Tibial artery (tissue), 4 donors: ENCODE measurements at regions not wholly inside any gene's neighbourhood (a gene's known extent, or its start where the extent isn't known, plus 50 kb on each side); places are given as distances from the start of the nearest gene placed in this dataset.

ENCODE experiments used
- DNase-seq, 2 donors: peaks; one replicate each; pipeline ENCODE4 v3.0.0-alpha.2; 2019
- H3K27ac ChIP-seq, 2 donors: fragments of 200-600 bp; sonication (generic) in 1 of 2; 1 replicate in 1 of 2; 2 replicates in 1 of 2; pipeline ENCODE4 v1.5.1; 2018 to 2019; ENCODE audit warnings: mild to moderate bottlenecking in 1 of 2
- H3K27me3 ChIP-seq, 2 donors: fragments of 200-600 bp; sonication (generic) in 1 of 2; one replicate each; pipeline versions ENCODE4 v1.5.1 to v1.6.0; 2016 to 2019
- H3K36me3 ChIP-seq, 3 donors: fragments of 200-600 bp; sonication (generic) in 2 of 3; one replicate each; pipeline ENCODE4 v1.5.1; 2016 to 2019; ENCODE audit warnings: mild to moderate bottlenecking in 2 of 3
- H3K4me1 ChIP-seq, 4 donors: fragments of 200-600 bp; sonication (generic) in 2 of 4; 1 replicate in 3 of 4; 2 replicates in 1 of 4; pipeline ENCODE4 v1.5.1; 2016 to 2019
- H3K4me3 ChIP-seq, 2 donors: fragments of 200-600 bp; sonication (generic) in 1 of 2; 1 replicate in 1 of 2; 2 replicates in 1 of 2; pipeline ENCODE4 v1.5.1; 2018 to 2019; ENCODE audit warnings: mild to moderate bottlenecking in 2 of 2
- H3K9me3 ChIP-seq, 3 donors: fragments of 200-600 bp; sonication (generic) in 1 of 3; one replicate each; pipeline ENCODE4 v1.5.1; 2016 to 2019
- intact Hi-C: fragments of 100-400 bp; cut with DNase I; formaldehyde crosslinking; loops from one replicate; pipeline ENCODE4 v1.15.0; 2023; ENCODE audit warnings: low total_unique reads
- TF ChIP-seq, protein P1 (sequence below), 2 experiments: fragments of 200-600 bp in 1 of 2; fragments of 450-650 bp in 1 of 2; IDR thresholded peaks; one replicate each; pipeline ENCODE4 v1.5.1; 2017 to 2019; ENCODE audit warnings: antibody characterized with exemption in 2 of 2, mild to moderate bottlenecking in 1 of 2, moderate library complexity in 1 of 2

DNA sequence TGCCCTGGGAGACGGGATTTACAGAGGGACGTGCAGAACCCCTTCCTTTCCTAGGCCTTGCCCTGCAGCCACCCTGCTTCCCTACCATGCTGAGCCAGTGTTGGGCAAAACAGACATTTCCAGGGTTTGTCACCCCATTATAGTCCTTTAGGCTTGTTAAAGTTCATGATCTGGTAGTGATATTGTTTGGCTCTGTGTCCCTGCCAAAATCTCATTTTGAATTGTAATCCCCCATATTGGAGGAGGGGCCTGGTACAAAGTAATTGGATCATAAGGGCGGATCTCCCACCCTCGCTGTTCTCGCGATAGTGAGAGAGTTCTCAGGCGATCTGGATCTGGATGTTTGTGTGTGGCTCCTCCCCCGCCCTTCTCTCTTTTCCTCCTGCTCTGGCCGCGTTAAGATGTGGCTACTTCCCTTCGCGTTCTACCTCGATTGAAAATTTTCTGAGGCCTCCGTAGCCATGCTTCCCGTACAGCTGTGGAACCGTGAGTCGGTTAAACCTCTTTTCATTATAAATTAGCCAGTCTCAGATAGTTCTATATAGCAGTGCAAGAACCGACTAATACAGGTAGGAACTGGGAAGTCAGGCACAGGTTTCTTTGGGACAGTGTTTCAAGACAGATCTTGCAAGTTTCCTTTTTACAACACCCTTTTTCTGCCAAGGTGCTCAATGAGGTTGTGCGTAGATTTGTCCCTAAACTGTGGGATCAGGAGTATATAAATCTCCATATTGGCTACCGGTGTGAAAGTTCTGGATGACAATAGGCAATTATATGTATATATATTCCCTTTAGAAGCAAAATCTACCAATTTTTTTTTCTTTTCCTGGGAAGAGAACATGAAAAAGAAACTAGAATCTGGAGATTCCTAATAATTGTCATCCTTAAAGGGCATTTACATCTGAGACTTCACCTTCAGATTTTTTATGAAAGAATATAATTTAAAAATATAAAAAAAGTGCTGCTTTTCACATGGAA is 152.1 kb downstream of the SAMD5 start:
- no peak overlapping the region for H3K4me3 ChIP-seq
- H3K27ac ChIP-seq = no peak overlapping the region
- DNase-seq = no peak
- no peaks in the 10 kb centered on the region for H3K36me3 ChIP-seq
- H3K4me1 ChIP-seq = no peaks in the 10 kb centered on the region
- intact Hi-C loops = no loop called here
- H3K9me3 ChIP-seq = no peaks in the 10 kb centered on the region
- no peaks in the 10 kb centered on the region for H3K27me3 ChIP-seq
- TF ChIP-seq, protein P1, sequence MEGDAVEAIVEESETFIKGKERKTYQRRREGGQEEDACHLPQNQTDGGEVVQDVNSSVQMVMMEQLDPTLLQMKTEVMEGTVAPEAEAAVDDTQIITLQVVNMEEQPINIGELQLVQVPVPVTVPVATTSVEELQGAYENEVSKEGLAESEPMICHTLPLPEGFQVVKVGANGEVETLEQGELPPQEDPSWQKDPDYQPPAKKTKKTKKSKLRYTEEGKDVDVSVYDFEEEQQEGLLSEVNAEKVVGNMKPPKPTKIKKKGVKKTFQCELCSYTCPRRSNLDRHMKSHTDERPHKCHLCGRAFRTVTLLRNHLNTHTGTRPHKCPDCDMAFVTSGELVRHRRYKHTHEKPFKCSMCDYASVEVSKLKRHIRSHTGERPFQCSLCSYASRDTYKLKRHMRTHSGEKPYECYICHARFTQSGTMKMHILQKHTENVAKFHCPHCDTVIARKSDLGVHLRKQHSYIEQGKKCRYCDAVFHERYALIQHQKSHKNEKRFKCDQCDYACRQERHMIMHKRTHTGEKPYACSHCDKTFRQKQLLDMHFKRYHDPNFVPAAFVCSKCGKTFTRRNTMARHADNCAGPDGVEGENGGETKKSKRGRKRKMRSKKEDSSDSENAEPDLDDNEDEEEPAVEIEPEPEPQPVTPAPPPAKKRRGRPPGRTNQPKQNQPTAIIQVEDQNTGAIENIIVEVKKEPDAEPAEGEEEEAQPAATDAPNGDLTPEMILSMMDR (IDR thresholded peaks at IDR 0.05) = no peak

DNA sequence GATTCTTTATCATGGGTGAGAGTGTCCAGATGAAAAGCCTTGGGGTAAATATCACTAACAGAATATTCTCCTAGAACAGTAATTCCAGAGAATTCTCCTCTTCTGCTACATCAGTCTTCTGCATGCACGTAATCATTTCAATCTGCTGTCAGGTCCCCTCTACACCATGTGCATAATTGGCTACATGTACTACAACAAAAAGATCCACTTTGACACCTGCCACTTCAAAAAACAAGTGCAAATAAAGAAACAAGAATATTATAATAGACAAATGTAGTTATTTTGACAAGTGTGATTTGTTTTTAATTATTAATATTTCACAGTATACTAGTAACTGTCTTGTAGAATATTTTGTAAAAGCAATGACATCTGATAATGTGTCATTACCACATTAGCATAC is 154.2 kb downstream of the SAMD5 start:
- DNase-seq = no peak
- no peak overlapping the region for H3K27ac ChIP-seq
- H3K4me3 ChIP-seq = no peak overlapping the region
- no peaks in the 10 kb centered on the region for H3K36me3 ChIP-seq
- H3K4me1 ChIP-seq = no peaks in the 10 kb centered on the region
- H3K27me3 ChIP-seq = no peaks in the 10 kb centered on the region
- intact Hi-C loops = no loop called here
- TF ChIP-seq, protein P1 (IDR thresholded peaks at IDR 0.05) = no peak
- H3K9me3 ChIP-seq = no peaks in the 10 kb centered on the region

DNA sequence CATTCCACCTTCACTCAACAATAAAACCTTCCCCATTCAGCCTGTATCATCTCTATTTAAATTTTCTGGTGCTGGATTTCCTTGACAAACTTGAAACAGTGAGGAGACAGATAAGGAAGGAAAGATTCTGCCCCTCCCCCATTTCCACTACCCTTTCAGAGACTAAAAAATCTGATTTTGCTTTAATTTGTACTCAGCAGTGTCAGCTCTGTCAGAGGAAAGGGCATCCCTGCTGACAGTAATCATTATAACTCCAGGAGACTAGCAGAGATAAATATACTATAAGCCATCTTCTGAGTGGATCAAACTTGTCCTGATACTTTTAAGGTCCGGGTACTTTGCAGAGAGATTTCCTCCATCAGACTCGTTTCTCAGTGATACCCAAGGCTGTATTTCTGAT is 155.6 kb downstream of the SAMD5 start:
- intact Hi-C loops = no loop called here
- DNase-seq = no peak
- Histone ChIP-seq H3K4me1 (no peaks in the 10 kb centered on the region), H3K4me3 (no peak overlapping the region), H3K27me3 (no peaks in the 10 kb centered on the region), H3K9me3 (peaks cover 0 to 3% (median 0%) of the 10 kb centered on the region in 3 donors), H3K36me3 (no peaks in the 10 kb centered on the region), H3K27ac (no peak overlapping the region)
- TF ChIP-seq, protein P1 (IDR thresholded peaks at IDR 0.05) = no peak

- intact Hi-C loops = no loop called here
- Histone ChIP-seq H3K27ac (no peak overlapping the region), H3K27me3 (no peaks in the 10 kb centered on the region), H3K36me3 (no peaks in the 10 kb centered on the region), H3K4me3 (no peak overlapping the region), H3K4me1 (no peaks in the 10 kb centered on the region), H3K9me3 (peaks cover 0 to 6% (median 3%) of the 10 kb centered on the region in 3 donors)
- no peak for DNase-seq
- TF ChIP-seq, protein P1 (IDR thresholded peaks at IDR 0.05) = no peak
Measured at GRCh38 chr6:147666255-147666654, 157.8 kb downstream of the SAMD5 start.

GRCh38 chr6:147667082-147667481 is 158.6 kb downstream of the SAMD5 start:
- Histone ChIP-seq H3K36me3 (no peaks in the 10 kb centered on the region), H3K27ac (no peak overlapping the region), H3K4me1 (no peaks in the 10 kb centered on the region), H3K9me3 (peaks cover 0 to 6% (median 3%) of the 10 kb centered on the region in 3 donors), H3K27me3 (no peaks in the 10 kb centered on the region), H3K4me3 (no peak overlapping the region)
- TF ChIP-seq, protein P1 (IDR thresholded peaks at IDR 0.05) = no peak
- intact Hi-C loops = no loop called here
- DNase-seq = no peak
